NCI-H1694 (cell line): ENCODE measurements at regions not wholly inside any gene's neighbourhood (a gene's known extent, or its start where the extent isn't known, plus 50 kb on each side); places are given as distances from the start of the nearest gene placed in this dataset.

ENCODE experiments used
- DNase-seq: peaks from one replicate; lab custom pipeline; 2025; lab: John Stamatoyannopoulos, UW

DNA sequence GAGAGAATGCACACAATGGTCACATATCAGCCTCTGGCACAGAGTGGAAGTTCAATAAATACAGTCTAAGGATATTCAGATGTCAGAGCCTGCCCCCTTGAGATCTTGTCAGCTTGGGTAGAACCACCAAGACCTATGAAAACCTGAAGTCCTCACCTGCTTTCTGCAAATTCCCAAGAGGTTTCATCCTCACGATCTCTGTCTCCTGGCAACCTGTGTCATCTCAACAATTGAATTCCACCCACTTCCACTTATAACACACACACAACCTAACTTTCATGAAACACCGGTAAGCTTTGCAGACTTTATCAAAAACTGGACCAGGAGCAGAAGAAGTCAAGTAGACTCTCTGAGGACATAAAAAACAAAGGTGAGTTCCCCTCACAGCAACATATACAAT lies 151.6 kb upstream of the SLC30A5 start:
- no peak for DNase-seq

DNA sequence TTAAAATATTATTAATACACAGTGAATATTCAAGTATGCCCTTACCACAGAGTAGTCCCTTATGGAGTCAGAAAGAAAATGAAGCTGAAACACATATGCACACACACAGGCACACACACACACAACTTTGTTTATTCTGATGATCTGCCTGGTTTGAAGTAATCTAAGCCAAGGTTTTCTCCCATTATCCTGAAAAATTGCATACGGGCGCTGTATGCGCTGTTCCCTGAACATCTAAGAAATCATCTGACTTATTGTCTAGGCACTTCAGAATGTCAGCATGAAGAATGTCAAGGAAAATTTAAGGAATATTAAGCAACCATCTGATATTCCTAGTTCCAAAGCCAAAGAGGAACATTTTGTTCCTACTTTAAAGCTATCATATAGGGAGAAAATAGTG lies 147.1 kb upstream of the SLC30A5 start:
- no peak for DNase-seq

DNA sequence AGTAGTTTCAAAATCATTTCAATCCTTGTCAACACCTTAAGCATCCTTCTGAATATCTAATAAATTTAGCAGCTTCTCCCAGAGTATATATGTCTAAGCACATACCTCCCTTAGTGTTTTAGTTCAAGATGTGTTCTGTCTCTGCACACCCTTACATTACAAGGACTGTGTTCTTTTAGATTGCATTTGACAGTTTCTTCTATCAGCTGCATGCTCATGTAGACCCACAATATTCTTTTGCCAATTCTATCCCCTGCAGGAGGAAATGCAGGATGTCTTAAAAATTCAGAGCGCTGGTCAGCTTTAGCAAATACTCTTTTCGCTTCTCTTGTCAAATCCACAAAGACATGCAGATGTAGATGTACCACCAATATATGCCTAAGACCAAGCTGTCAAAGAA lies 145.8 kb upstream of the SLC30A5 start:
- DNase-seq: no peak

DNA sequence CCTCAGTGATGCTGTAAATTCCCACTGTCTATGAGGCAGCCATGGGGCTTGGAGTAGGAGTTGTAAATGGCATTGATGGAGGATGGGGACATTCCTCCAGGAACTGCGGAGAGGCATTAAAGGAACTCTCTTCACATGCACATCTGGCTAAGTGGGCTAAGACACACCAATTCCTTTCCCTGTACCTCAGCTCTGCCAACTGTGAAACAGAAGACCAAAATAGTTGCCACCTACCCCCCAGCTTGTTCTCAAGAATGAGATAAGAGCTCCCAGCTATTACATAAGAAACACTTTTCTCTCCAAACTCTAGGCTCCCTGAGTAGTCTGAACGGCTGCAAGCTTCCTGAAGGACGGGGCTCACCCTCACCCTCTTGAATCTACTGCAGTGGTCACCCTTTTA lies 144.6 kb upstream of the SLC30A5 start:
- no peak for DNase-seq

DNA sequence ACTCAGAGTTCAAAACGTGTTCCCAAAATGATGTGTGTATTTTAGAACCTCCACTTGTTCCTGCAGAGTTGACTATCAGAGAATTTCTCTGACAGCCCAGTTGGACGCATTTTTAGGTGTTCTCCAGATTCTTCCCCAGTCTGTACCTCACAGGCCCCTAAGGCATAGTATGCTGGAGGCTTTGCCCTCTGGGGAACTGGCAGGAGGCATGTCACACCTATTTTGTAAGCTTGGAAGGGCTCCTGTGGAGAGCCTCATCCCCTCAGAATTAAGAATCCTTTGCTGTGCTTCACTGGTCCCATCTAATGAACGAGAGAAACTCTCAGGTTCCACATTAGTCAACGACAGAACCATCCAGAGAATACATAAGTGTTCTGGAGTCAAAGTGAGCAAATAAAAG lies 144.1 kb upstream of the SLC30A5 start:
- DNase-seq: no peak

DNA sequence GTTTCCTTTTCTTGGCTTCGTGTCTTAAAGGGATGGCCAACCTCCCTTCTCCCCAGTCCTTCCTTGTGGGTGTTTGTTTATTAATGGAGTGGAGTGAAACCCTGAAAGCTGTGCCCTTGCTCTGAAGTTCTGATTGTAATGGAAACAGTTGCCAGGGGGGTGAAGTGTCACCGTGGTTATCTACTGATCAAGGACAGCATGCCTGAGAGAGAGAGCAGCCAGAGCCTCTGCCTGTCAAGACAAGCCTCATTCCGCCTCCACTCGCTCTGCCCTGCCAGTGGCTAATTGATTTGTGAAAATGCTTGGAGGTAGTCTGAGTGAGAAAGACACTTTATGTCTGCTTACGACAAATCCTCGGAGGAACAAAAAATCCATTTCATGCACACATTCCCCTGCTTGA lies 143.7 kb upstream of the SLC30A5 start:
- no peak for DNase-seq

DNA sequence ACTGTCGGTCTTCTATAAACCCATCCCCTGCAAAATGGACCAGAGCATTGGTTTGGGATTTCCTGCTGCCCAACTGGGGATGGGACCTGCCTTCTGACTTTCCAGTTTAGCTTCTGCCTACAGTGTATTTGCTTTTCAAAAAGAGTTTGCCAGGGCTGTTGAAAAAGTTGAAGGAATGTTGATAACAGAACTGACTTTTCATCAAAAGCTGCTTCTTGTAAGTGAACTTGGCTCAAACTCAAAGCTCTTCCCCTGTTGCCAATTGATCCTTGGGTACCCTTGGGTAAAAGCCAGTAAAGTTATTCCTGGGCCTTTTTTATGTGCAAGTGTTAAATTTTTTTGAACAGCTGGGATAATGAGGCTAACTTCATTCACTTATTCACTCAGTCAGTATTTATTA lies 142.9 kb upstream of the SLC30A5 start:
- no peak for DNase-seq

DNA sequence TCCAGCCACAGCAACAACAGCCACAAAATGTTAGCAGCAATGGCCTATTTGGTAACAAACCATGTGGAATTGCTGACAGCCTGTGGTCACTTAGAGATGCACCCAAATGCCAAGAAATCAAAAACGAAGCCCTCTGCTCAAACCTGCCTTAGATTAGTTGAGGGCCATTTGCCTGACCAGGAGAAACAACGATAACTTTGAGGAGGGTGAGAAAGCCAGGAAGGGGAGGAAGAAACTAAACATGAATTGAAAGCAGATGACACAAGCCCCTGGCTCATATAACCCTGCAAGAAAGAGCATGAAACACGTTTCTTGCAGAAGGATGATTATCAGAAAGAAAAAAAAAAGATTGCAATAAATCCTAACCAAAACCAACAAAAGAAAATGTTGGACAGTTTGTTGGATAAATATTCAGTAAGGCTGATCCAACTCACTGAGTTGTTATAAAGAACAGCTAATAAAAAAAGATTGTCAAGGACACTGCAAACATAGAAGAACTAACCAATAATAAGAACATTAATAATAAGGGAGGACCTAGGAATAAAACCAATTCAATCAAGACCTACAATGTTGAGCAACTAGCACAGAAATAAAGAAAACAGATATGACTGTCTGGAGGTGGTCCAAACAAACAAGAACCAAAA lies 140.5 kb upstream of the SLC30A5 start:
- no peak for DNase-seq

DNA sequence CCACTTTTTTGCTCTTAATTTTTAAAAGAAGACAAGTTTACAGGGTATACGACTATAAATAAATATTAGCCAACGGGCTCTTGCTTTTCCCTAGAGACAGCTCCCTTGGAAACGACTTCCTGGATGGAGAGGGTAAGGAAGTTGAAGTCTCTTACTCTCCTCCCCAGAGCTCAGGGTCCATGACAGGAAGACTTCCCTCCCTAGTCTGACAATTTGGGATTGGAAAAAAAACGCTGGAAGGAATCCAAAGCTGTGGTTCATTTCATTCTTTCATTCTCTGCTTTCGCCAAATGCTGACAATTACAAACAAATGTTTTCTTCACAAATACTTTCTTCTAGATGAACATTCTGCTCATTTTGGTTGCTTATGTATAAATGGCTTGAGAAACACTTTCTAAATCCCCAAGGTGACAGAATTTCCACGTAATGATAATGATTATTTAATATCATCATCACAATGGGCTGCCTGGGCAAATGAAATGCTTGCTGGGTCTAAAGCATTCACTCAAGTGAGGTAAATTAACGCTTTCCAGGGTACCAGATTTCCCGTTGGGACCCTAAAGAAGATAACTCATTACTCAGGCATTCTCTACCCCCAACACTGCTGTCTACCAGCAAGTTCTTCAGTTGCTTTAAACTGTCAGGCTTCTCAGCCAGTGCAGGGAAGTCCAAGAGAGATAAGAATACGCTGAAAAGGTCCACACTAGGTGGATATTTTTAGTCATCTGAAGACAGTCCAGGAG lies 139.8 kb upstream of the SLC30A5 start:
- no peak for DNase-seq

DNA sequence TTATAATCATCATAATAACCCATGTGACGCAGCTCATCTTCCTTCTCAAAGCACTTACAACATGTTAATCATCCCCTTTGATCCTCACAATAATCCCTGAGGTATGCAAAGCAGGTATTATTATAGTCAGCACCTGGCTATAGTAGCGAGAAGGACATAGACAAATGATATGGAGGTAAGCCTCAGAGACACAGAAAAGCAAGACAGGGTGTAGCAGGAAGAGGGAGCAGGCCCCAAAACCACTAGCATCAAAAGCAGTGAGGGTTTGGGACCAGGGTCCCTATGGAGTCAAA lies 139.2 kb upstream of the SLC30A5 start:
- no peak for DNase-seq

DNA sequence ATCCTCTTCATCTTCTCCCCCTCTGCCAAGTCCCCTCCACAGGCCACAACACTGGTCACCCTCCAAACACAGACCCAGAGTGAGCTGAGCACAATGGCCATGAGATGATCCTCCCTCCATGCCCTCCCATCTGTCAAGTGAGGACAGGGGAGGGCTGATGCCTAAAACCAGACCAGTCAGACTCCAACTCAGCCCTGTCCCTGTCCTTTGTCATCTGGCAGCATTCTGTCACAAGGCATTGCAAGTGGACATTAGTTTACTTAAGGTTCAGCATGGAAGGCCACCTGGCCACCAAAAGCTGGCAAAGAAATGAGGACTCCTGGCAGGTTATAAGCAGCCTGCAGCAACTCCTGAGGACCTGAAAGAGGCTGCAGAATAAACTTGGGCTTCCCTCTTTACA lies 136.2 kb upstream of the SLC30A5 start:
- no peak for DNase-seq

DNA sequence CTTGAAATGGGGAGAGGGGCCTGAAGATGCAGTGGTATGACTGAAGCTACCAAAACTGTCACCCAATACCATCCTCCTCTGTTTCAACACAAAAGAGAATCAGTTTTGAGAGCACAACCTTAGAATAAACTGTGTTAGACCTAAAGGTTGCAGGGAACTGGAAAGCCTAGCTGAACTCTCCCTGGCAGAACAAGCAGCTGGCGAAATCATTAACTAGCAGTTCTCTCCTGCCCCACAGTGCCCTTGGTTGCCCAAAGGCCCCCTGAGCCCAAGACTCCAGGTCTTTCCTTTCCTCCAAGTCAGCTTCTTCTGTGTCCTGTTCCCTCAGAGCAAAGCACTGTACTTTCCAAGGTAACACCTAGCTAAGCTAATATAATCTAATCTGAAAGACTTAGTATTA lies 135.4 kb upstream of the SLC30A5 start:
- no peak for DNase-seq

DNA sequence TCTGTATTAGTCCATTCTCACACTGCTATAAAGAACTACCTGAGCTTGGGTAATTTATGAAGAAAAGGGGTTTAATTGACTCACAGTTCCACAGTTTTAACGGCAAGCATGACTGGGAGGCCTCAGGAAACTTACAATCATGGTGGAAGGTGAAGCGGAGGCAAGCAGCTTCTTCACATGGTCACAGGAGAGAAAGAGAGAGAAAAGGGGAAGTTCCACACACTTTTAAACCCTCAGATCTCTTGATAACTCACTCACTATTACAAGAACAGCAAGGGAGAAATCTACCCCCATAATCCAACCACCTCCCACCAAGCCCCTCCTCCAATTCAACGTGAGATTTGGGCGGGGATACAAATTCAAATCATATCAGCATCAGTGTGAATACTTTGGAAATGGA lies 133.4 kb upstream of the SLC30A5 start:
- no peak for DNase-seq

DNA sequence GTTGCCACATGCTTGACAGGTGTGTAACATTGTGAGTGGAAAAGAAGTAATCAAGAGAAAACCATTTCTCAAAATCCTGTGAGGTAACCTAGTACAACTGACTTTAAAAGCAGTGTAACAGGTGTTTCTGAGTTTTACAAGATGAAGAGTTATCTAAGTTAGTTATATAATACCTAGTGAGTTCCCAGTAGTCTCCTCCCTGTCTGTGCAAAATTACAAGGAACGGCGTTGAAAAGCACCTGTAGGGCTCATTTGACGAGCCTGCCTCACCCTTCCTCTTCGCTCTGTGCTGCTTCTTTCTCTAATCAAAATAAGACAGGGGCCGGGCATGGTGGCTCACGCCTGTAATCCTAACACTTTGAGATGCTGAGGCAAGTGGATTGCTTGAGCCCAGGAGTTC lies 132.9 kb upstream of the SLC30A5 start:
- DNase-seq: no peak

DNA sequence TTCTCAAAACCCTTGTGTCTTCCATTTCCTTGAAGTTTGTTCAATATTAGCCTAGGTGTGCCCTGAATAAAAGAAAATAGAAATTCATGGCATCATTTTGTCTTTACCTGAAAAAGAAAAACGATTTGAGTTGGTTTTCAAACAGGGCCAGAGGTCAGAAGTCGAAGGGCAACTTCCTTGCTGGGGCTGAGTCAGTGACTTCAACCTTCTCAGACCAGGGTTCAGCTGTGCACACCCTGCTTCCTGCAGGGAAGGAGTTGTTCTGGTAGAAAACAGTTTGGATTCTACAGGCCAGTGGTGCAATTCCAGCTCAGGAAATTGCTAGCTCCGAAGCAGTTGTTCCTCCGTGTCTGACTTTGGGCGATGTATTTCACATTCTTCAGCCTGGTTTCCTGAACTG lies 132.1 kb upstream of the SLC30A5 start:
- DNase-seq: no peak

DNA sequence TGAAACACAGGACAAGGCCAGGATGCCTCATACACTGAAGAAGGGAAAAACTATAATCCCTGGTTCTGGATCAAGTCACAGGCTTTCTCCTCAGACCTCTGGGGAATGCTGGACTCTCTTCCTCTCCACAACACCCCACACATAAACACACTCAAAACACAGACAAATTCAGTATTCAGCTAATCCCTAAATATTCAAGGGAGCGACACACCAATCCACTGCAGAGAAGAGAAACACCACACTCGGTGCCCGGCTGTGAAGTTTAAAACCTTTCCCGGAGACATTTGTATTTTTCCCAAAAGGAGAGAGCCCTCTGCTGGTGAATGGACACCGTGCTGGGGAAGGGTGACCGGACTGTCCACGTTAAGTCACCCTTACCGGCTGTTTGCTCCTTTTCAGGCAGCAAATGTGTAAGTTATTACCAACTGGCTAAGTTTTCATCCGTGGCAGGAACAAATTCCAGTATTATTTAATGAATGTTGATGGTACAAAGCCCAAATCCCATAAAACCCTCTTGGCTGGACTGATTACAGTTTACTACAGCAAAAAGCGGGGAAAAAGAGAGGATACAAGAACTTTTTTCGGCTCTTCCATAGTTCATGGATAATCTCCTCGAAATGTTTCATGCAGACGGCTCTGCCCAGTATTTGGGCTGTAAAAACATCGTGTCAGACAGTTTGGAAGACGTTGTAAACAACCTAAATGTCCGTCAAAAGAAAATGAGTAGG lies 130.9 kb upstream of the SLC30A5 start:
- DNase-seq: peak; percentile 16

DNA sequence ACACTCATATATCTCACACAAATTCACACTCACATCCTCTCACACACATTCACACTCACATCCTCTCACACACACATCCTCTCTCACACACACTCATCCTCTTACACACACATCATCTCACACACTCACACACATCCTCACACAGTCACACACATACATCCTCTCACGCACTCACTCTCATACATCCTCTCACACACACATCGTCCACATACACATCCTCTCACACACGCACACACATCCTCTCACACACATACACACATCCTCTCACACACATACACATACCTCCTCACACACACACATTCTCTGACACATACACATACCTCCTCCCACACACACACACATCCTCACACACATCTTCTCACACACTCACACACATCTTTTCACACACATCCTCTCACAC lies 129.1 kb upstream of the SLC30A5 start:
- no peak for DNase-seq

DNA sequence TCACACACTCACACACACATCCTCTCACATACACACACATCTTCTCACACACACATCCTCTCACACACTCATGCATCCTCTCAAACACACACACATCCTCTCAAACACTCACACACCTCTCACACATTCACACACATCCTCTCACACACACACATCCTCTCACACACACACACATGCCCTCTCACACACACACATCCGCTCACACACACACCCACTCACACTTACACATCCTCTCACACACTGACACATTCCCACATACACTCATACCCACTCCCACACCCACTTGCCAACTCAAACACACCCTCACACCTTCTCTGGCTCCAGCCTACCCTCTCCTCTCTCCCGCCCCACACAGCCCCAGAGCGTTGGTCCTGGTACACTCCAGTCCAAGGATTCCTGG lies 127.9 kb upstream of the SLC30A5 start:
- no peak for DNase-seq

DNA sequence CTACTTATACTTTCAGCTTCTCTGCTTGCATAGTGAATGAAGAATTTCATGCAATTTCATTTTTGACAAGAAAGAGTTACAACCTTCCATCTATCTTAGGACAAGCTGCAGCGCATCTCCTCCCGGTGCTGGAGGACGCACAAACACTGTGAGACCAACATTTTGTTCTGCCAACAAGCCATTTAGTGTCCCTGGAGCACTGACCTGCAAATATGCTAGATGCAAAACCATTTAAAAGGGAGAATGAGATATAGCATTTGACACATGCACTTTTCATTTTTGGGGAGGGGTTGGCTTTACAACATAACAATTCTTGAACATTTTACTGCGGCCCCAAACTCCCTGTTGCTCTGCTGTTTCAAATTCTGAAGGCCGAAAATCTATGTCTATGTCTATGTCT lies 127.2 kb upstream of the SLC30A5 start:
- DNase-seq: no peak

DNA sequence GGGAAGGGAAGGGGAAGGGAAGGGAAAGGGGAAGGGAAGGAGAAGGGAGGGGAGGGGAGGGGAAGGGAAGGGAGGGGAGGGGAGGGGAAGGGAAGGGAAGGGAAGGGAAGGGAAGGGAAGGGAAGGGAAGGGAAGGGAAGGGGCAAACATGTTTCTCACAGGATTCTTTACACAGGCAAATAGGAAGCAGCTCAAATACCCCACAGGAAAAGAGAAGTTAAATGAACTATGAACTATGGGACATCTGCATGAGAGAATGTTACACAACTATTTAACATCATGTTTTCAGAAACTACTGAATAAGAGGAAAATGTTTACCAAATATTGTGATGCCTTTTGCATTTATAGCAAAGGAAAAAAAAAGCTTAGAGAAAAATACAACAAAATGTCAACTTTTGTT lies 125.4 kb upstream of the SLC30A5 start:
- no peak for DNase-seq

DNA sequence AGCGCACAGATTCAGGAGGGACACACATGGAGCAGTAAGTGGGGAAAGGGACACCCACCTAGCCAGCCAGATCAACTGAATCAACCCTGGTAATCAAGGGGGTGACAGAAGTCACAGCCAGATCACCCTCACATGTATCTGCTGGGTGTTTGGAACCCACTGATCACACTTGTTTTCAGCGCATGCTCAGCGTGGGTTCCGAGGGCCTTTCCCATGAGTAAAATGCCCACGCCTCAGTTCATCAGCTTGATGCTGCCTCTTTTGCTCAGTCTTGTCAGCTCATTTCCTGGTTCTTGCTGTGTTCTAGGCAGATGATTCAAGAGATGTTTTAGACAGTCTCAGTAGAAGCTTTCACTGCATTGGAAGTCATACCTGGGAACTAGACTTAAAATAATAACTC lies 123.2 kb upstream of the SLC30A5 start:
- no peak for DNase-seq

DNA sequence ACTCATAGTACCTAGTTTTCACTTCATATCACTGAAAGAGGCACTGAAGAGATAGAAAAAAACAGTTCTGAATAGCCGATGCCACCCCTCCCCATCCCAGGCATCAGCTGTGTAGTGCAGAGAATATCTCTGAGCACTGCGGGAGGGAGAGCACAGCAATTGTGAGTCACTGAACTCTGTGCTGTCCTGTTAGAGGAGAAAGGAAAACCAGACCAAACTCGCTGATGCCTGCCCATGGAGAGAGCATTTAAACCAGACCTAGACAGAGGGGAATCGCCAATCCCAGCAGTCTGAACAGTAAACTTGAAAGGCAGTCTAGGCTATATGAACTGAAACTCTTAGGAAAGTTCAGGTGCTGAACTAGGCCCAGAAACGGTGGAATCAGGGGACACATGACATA lies 120.1 kb upstream of the SLC30A5 start:
- no peak for DNase-seq

DNA sequence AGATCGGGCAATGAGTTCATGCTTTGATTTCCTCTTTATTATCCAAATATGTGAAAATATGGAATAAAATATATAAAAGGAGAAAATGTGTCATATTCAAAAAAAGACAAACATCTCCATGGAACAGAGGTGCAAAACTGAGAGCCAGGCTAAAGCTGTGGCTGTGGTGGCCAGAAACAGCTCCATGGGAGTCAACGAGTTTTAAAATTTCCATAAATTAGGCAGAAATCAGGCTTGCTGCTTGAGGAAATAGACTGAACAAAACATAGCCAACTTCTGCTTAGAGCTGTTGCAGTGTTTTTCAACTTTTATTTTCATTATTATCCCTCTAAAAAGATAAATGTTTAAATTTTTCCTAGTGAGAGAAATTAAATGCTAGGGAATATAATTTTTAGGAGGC lies 110.8 kb upstream of the SLC30A5 start:
- no peak for DNase-seq

DNA sequence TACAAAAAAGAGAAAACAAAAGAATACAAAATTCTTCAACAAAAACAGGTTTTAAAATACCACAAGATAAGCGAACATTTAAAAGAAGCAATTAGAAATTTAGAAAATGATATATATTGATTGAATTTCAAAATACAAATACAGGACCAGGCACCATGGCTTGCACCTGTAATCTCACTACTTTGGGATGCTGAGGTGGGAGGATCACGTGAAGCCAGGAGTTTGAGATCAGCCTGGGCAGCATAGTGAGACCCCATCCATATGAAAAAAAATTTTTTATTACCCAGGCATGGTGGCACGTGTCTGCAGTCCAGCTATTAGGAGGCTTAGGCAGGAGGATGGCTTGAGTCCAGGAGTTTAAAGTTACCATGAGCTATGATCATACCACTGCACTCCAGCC lies 109.9 kb upstream of the SLC30A5 start:
- no peak for DNase-seq
